T-helper 22 cell (primary cell): ENCODE measurements at regions not wholly inside any gene's neighbourhood (a gene's known extent, or its start where the extent isn't known, plus 50 kb on each side); places are given as distances from the start of the nearest gene placed in this dataset.

ENCODE experiments used
- DNase-seq: peaks from one replicate; pipeline ENCODE4 v3.0.0-alpha.2; 2020; ENCODE audit warnings: low read depth

GRCh38 chr7:45455662-45456061 is 118.5 kb upstream of the ADCY1 start:
- no peak for DNase-seq

- no peak for DNase-seq
Observed at GRCh38 chr7:45456105-45456504, 118.1 kb upstream of the ADCY1 start.

- no peak for DNase-seq
Observed at GRCh38 chr7:45456747-45457524, 117.2 kb upstream of the ADCY1 start.

- DNase-seq = no peak
Observed at GRCh38 chr7:45457591-45457990, 116.6 kb upstream of the ADCY1 start.

- no peak for DNase-seq
Observed at GRCh38 chr7:45459476-45459875, 114.7 kb upstream of the ADCY1 start.

- DNase-seq = no peak
Observed at GRCh38 chr7:45460379-45460778, 113.8 kb upstream of the ADCY1 start.

GRCh38 chr7:45461026-45461425 is 113.1 kb upstream of the ADCY1 start:
- no peak for DNase-seq

- no peak for DNase-seq
Observed at GRCh38 chr7:45469103-45469502, 105.1 kb upstream of the ADCY1 start.

- no peak for DNase-seq
Observed at GRCh38 chr7:45470031-45470430, 104.1 kb upstream of the ADCY1 start.

- DNase-seq = no peak
Observed at GRCh38 chr7:45479781-45480180, 94.4 kb upstream of the ADCY1 start.

GRCh38 chr7:45482451-45482850 is 91.7 kb upstream of the ADCY1 start:
- no peak for DNase-seq

- DNase-seq = no peak
Observed at GRCh38 chr7:45484094-45484493, 90.1 kb upstream of the ADCY1 start.

- DNase-seq = no peak
Observed at GRCh38 chr7:45486575-45486974, 87.6 kb upstream of the ADCY1 start.

GRCh38 chr7:45494885-45495284 is 79.3 kb upstream of the ADCY1 start:
- DNase-seq = no peak

GRCh38 chr7:45495618-45496017 is 78.5 kb upstream of the ADCY1 start:
- no peak for DNase-seq

- DNase-seq = no peak
Observed at GRCh38 chr7:45500257-45500656, 73.9 kb upstream of the ADCY1 start.

GRCh38 chr7:45501791-45502190 is 72.4 kb upstream of the ADCY1 start:
- DNase-seq = no peak

GRCh38 chr7:45506059-45506458 is 68.1 kb upstream of the ADCY1 start:
- no peak for DNase-seq

- no peak for DNase-seq
Observed at GRCh38 chr7:45509222-45509621, 64.9 kb upstream of the ADCY1 start.

GRCh38 chr7:45511721-45512597 is 62.2 kb upstream of the ADCY1 start:
- no peak for DNase-seq

- no peak for DNase-seq
Observed at GRCh38 chr7:45514944-45515343, 59.2 kb upstream of the ADCY1 start.

GRCh38 chr7:45515346-45515745 is 58.8 kb upstream of the ADCY1 start:
- no peak for DNase-seq
